ENCODE measurements at regions not wholly inside any gene's neighbourhood (a gene's known extent, or its start where the extent isn't known, plus 50 kb on each side); places are given as distances from the start of the nearest gene placed in this dataset.

DNA sequence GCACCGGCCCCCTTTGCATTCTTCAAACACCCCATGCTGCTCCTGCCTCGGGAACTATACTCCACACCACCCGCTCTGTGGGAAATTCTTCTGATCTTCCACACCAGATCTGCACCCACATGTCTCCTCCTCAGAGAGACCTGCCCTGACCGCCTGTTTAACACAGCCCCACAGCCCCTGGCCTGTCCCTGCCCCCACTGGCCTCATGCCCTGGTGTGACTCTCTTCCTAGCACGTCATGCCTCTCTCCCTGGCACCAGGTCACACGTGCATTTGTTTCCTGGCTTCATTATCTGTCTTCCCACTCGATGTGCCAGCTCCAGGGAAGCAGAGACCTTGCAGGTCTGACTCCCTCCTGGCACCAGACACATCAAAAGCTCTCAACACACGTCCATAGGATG is 79.6 kb downstream of the ANKRD60 start:
- Histone ChIP-seq H3K4me2 (ENCODE audit: control insufficient read depth, insufficient read depth) (no peak overlapping the region), H3K9me3 (replicated peaks; ENCODE audit: control insufficient read depth, insufficient read depth, low read length) (no peaks in the 10 kb centered on the region), H3K4me3 (no peak overlapping the region), H2AFZ (ENCODE audit: control insufficient read depth, low read depth, low read length) (no peak overlapping the region), H3K4me1 (ENCODE audit: control insufficient read depth, insufficient read depth, low read length) (no peaks in the 10 kb centered on the region), H4K20me1 (ENCODE audit: control insufficient read depth, insufficient read depth) (no peaks in the 10 kb centered on the region), H3K79me2 (ENCODE audit: control insufficient read depth, insufficient read depth, low read length) (no peaks in the 10 kb centered on the region), H3K36me3 (ENCODE audit: control insufficient read depth in 2 of 2, insufficient read depth in 2 of 2, low read length in 1 of 2) (no peaks in the 10 kb centered on the region), H3K27me3 (replicated peaks in 1 of 2; ENCODE audit: control insufficient read depth in 2 of 2, insufficient read depth in 2 of 2, low read length in 1 of 2) (peaks cover 0 to 5% of the 10 kb centered on the region in 2 experiments; a peak in 2 of 4 replicates), H3K27ac (ENCODE audit: control insufficient read depth, insufficient read depth) (no peak overlapping the region), H3K9ac (ENCODE audit: control insufficient read depth, insufficient read depth, low read length) (no peak overlapping the region)
- ATAC-seq (no peak), DNase-seq (ENCODE audit: low read depth, low spot score) (no peak), FAIRE-seq (no peak)
- BruUV-seq (replicated peaks), result no TSS peak
- in situ Hi-C loops (cut with MboI) (no loop called here), intact Hi-C loops (cut with micrococcal nuclease; ENCODE audit: unreplicated experiment) (no loop called here)
- SMC1A ChIA-PET (ENCODE audit: uncharacterized antibody, unreplicated experiment), result no interaction called here
- RAD21 ChIA-PET (ENCODE audit: unreplicated experiment), result no interaction called here
- TF ChIP-seq ZBED1 (IDR thresholded peaks at IDR 0.05; ENCODE audit: borderline replicate concordance), result no peak
- TF ChIP-seq, protein P1, sequence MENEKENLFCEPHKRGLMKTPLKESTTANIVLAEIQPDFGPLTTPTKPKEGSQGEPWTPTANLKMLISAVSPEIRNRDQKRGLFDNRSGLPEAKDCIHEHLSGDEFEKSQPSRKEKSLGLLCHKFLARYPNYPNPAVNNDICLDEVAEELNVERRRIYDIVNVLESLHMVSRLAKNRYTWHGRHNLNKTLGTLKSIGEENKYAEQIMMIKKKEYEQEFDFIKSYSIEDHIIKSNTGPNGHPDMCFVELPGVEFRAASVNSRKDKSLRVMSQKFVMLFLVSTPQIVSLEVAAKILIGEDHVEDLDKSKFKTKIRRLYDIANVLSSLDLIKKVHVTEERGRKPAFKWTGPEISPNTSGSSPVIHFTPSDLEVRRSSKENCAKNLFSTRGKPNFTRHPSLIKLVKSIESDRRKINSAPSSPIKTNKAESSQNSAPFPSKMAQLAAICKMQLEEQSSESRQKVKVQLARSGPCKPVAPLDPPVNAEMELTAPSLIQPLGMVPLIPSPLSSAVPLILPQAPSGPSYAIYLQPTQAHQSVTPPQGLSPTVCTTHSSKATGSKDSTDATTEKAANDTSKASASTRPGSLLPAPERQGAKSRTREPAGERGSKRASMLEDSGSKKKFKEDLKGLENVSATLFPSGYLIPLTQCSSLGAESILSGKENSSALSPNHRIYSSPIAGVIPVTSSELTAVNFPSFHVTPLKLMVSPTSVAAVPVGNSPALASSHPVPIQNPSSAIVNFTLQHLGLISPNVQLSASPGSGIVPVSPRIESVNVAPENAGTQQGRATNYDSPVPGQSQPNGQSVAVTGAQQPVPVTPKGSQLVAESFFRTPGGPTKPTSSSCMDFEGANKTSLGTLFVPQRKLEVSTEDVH (IDR thresholded peaks at IDR 0.05; ENCODE audit: low read depth, partially characterized antibody), result no peak
- CTCF ChIA-PET, result interaction anchor here (0.9 kb wide), 1 partner anchor 42 kb away, joined by 3 read pairs; no protein-coding TSS in a partner anchor
- POLR2A ChIA-PET, result no interaction called here
- 12% methylated on average over 8 of the region's 8 CpGs for WGBS (ENCODE audit: insufficient coverage, insufficient replicate concordance, low lambda C conversion rate, missing lambda C conversion rate)

DNA sequence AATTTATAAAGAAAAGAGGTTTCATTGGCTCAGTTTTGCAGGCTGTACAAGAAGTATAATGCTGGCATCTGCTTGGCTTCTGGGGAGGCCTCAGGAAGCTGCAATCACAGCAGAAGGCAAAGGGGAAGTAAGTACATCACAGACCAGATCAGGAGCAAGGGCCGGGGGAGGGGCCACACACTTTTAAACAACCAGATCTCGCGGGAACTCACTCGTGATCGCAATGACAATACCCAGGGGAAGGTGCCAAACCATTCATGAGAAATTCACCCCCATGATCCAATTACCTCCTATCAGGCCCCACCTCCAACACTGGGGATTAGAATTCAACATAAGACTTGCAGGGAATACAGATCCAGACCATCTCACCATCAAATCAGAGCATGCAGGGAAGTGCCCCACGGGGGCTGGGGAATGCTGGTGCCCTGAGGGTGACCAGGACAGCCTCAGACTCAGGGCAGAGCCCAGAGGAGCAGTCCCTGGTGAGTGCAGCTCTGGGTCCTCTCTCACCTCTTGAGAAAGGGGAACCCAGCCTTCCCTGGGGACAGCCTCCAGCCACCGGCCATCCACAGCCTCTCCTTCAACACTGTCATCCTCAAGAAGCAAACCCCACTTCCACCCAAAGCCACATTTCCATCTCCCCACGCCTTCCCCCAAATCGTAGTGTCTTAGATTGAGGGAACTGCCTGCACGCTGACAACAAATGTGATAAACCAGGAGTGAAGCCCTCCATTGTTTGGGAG is 80.7 kb downstream of the ANKRD60 start:
- WGBS (ENCODE audit: insufficient coverage, insufficient replicate concordance, low lambda C conversion rate, missing lambda C conversion rate), result 23% methylated on average over 10 of the region's 10 CpGs
- TF ChIP-seq ZNF24 (IDR thresholded peaks at IDR 0.05), result no peak
- no peak for TF ChIP-seq KLF5 (IDR thresholded peaks at IDR 0.05; ENCODE audit: partially characterized antibody)
- no peak for TF ChIP-seq EZH2 (IDR thresholded peaks at IDR 0.05; ENCODE audit: borderline replicate concordance, control insufficient read depth, low read depth, low read length)
- no peak for TF ChIP-seq FOS (IDR thresholded peaks at IDR 0.05; ENCODE audit: borderline replicate concordance, extremely low read depth, insufficient read length)
- TF ChIP-seq RCOR1 (conservative IDR thresholded peaks at IDR 0.05; ENCODE audit: low read depth, low read length), result no peak
- no peak for TF ChIP-seq TCF7 (IDR thresholded peaks at IDR 0.05; ENCODE audit: borderline replicate concordance)
- no peak for TF ChIP-seq NBN (IDR thresholded peaks at IDR 0.05)
- TF ChIP-seq WRNIP1 (IDR thresholded peaks at IDR 0.05; ENCODE audit: borderline replicate concordance, low read depth, low read length), result no peak
- no peak for TF ChIP-seq IRF4 (IDR thresholded peaks at IDR 0.05; ENCODE audit: low read depth, low read length)
- no peak for TF ChIP-seq ASH2L (IDR thresholded peaks at IDR 0.05; ENCODE audit: borderline replicate concordance, low read depth)
- no peak for TF ChIP-seq LARP7 (IDR thresholded peaks at IDR 0.05)
- TF ChIP-seq CREM (IDR thresholded peaks at IDR 0.05; ENCODE audit: low read depth), result no peak
- TF ChIP-seq, protein P2, sequence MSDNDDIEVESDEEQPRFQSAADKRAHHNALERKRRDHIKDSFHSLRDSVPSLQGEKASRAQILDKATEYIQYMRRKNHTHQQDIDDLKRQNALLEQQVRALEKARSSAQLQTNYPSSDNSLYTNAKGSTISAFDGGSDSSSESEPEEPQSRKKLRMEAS (IDR thresholded peaks at IDR 0.05; ENCODE audit: low read depth, low read length), result no peak

More for the DNA sequence above, 80.7 kb downstream of the ANKRD60 start:
- Histone ChIP-seq H4K20me1 (ENCODE audit: control insufficient read depth, insufficient read depth) (no peaks in the 10 kb centered on the region), H3K9ac (ENCODE audit: control insufficient read depth, insufficient read depth, low read length) (no peak overlapping the region), H3K4me3 (no peak overlapping the region), H3K36me3 (ENCODE audit: control insufficient read depth in 2 of 2, insufficient read depth in 2 of 2, low read length in 1 of 2) (no peaks in the 10 kb centered on the region), H2AFZ (ENCODE audit: control insufficient read depth, low read depth, low read length) (no peak overlapping the region), H3K4me2 (ENCODE audit: control insufficient read depth, insufficient read depth) (no peak overlapping the region), H3K79me2 (ENCODE audit: control insufficient read depth, insufficient read depth, low read length) (no peaks in the 10 kb centered on the region), H3K4me1 (ENCODE audit: control insufficient read depth, insufficient read depth, low read length) (no peaks in the 10 kb centered on the region), H3K9me3 (replicated peaks; ENCODE audit: control insufficient read depth, insufficient read depth, low read length) (no peaks in the 10 kb centered on the region), H3K27ac (ENCODE audit: control insufficient read depth, insufficient read depth) (no peak overlapping the region), H3K27me3 (replicated peaks in 1 of 2; ENCODE audit: control insufficient read depth in 2 of 2, insufficient read depth in 2 of 2, low read length in 1 of 2) (peaks cover 0 to 4% of the 10 kb centered on the region in 2 experiments; a peak in 2 of 4 replicates)
- POLR2A ChIA-PET, result interaction anchor here (0.7 kb wide), 1 partner anchor 1016 kb away, joined by 4 read pairs; the partner anchor contains the start of gene ZNF831
- no TSS peak for BruUV-seq (replicated peaks)
- SMC1A ChIA-PET (ENCODE audit: uncharacterized antibody, unreplicated experiment), result no interaction called here
- FAIRE-seq, result no peak
- CTCF ChIA-PET, result no interaction called here
- intact Hi-C loops (cut with micrococcal nuclease; ENCODE audit: unreplicated experiment), result no loop called here
- no peak for ATAC-seq
- RAD21 ChIA-PET (ENCODE audit: unreplicated experiment), result no interaction called here
- DNase-seq (ENCODE audit: low read depth, low spot score), result no peak
- in situ Hi-C loops (cut with MboI), result no loop called here

Data from GM12878 (cell line).